Keratinocyte (primary cell): ENCODE measurements at regions not wholly inside any gene's neighbourhood (a gene's known extent, or its start where the extent isn't known, plus 50 kb on each side); places are given as distances from the start of the nearest gene placed in this dataset.
A peak's percentile ranks its signal among the peaks of the same experiment; 100 is the strongest.

Experiments used
- EZH2 ChIP-seq: IDR thresholded peaks from one replicate; pipeline ENCODE4 v1.6.1; 2012; ENCODE audit warnings: inconsistent platforms, mild to moderate bottlenecking, low read length, moderate library complexity
- TF ChIP-seq, protein P1 (sequence below), 3 experiments: IDR thresholded peaks in 1 of 3; conservative IDR thresholded peaks in 1 of 3; optimal IDR thresholded peaks in 1 of 3; 2 replicates in 2 of 3; 3 replicates in 1 of 3; pipeline versions ENCODE3 to v1.5.1; 2011; ENCODE audit warnings: low read length in 3 of 3, mild to moderate bottlenecking in 3 of 3, moderate library complexity in 2 of 3, control low read depth in 1 of 3, inconsistent platforms in 1 of 3; ENCODE audit not compliant: insufficient read depth in 2 of 3; ENCODE audit errors: extremely low read depth in 1 of 3

DNA sequence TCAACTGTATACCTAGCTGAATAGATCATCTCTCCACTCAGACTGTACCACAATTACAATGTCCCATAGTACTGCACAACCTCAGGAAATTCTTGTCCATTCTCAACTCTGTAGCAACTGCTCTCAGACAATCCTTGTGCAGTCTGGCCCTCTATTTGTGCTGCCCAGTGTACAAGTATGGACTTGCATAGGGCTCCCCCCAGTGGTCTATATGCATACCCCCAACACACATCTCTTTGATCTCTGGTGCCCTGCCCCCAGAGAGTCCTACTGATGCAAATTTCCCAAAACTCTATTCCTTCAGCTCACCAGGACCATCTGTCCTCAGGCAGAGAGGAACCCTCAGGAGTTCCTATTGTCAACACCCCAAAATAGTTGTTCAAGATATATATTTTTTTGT lies 205.3 kb downstream of the SLCO4C1 start:
- TF ChIP-seq, protein P1, sequence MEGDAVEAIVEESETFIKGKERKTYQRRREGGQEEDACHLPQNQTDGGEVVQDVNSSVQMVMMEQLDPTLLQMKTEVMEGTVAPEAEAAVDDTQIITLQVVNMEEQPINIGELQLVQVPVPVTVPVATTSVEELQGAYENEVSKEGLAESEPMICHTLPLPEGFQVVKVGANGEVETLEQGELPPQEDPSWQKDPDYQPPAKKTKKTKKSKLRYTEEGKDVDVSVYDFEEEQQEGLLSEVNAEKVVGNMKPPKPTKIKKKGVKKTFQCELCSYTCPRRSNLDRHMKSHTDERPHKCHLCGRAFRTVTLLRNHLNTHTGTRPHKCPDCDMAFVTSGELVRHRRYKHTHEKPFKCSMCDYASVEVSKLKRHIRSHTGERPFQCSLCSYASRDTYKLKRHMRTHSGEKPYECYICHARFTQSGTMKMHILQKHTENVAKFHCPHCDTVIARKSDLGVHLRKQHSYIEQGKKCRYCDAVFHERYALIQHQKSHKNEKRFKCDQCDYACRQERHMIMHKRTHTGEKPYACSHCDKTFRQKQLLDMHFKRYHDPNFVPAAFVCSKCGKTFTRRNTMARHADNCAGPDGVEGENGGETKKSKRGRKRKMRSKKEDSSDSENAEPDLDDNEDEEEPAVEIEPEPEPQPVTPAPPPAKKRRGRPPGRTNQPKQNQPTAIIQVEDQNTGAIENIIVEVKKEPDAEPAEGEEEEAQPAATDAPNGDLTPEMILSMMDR (optimal IDR thresholded peaks at IDR 0.05 in 1 of 3, IDR thresholded peaks at IDR 0.05 in 1 of 3, conservative IDR thresholded peaks at IDR 0.05 in 1 of 3; ENCODE audit: extremely low read depth in 1 of 3, insufficient read depth in 2 of 3, low read length in 3 of 3): peak in 1 of 3 experiments; percentile 6
- TF ChIP-seq EZH2: no peak
